ENCODE measurements at regions not wholly inside any gene's neighbourhood (a gene's known extent, or its start where the extent isn't known, plus 50 kb on each side); places are given as distances from the start of the nearest gene placed in this dataset.

GRCh38 chr18:51397347-51397962, 200.0 kb upstream of the MEX3C start:
- DNase-seq (ENCODE audit: low read depth in 1 of 2, low spot score in 1 of 2): no peak
- Histone ChIP-seq H3K4me3 (replicated peaks; ENCODE audit: insufficient read depth, low read length) (no peak overlapping the region), H3K27ac (replicated peaks) (no peak overlapping the region), H3K27me3 (ENCODE audit: insufficient read depth, poor library complexity, severe bottlenecking) (no peaks in the 10 kb centered on the region)
- no peak for TF ChIP-seq REST (IDR thresholded peaks at IDR 0.05; ENCODE audit: insufficient replicate concordance, low read depth)
- TF ChIP-seq POLR2AphosphoS5 (IDR thresholded peaks at IDR 0.05; ENCODE audit: low read depth): no peak
- TF ChIP-seq GABPA (IDR thresholded peaks at IDR 0.05; ENCODE audit: low read depth): no peak
- TF ChIP-seq CTCF (IDR thresholded peaks at IDR 0.05; ENCODE audit: insufficient read depth, low read length): no peak
- TF ChIP-seq SPI1 (IDR thresholded peaks at IDR 0.05; ENCODE audit: borderline replicate concordance, low read depth): no peak

- Histone ChIP-seq H3K27me3 (ENCODE audit: insufficient read depth, poor library complexity, severe bottlenecking) (no peaks in the 10 kb centered on the region), H3K4me3 (replicated peaks; ENCODE audit: insufficient read depth, low read length) (no peak overlapping the region), H3K27ac (replicated peaks) (no peak overlapping the region)
- DNase-seq (ENCODE audit: low read depth in 1 of 2, low spot score in 1 of 2): peak in 1 of 2 experiments; percentile 10
- TF ChIP-seq POLR2AphosphoS5 (IDR thresholded peaks at IDR 0.05; ENCODE audit: low read depth) (no peak), SPI1 (IDR thresholded peaks at IDR 0.05; ENCODE audit: borderline replicate concordance, low read depth) (no peak), GABPA (IDR thresholded peaks at IDR 0.05; ENCODE audit: low read depth) (no peak), REST (IDR thresholded peaks at IDR 0.05; ENCODE audit: insufficient replicate concordance, low read depth) (no peak), CTCF (IDR thresholded peaks at IDR 0.05; ENCODE audit: insufficient read depth, low read length) (no peak)
Observed at GRCh38 chr18:51398104-51398503, 200.6 kb upstream of the MEX3C start.

DNA sequence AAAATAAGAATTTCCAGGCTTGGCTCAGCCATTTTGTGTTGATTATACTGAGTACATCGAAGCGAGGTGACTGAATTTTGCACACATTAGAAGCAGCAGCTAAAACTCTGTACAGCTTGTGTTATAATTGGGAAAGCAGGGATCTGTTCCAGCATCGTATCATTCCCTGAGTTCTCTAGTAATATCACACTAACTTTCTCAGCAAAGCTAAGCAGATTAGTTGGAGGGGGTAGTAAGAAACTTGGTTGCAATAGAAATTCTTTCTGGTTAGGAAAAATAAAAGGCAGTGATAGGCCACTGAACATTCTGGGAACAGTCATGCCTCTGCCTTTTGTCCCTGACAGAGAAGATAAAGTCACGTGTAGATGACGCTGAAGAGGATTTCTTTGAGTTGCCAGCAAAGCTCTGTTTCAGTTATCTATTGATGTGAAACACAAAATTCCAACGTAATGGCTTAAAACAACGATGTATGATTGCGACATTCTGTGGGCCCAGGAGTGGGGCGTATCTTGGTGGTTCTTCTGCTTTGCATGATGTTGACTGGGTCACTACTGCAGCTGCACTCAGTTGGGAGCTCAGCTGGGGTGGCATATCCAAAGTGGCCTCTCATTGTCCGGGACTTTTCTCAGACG, 202.1 kb upstream of the MEX3C start:
- TF ChIP-seq GABPA (IDR thresholded peaks at IDR 0.05; ENCODE audit: low read depth) (no peak), POLR2AphosphoS5 (IDR thresholded peaks at IDR 0.05; ENCODE audit: low read depth) (no peak), CTCF (IDR thresholded peaks at IDR 0.05; ENCODE audit: insufficient read depth, low read length) (no peak), REST (IDR thresholded peaks at IDR 0.05; ENCODE audit: insufficient replicate concordance, low read depth) (no peak), SPI1 (IDR thresholded peaks at IDR 0.05; ENCODE audit: borderline replicate concordance, low read depth) (no peak)
- DNase-seq (ENCODE audit: low read depth in 1 of 2, low spot score in 1 of 2): no peak
- Histone ChIP-seq H3K27me3 (ENCODE audit: insufficient read depth, poor library complexity, severe bottlenecking) (no peaks in the 10 kb centered on the region), H3K27ac (replicated peaks) (no peak overlapping the region), H3K4me3 (replicated peaks; ENCODE audit: insufficient read depth, low read length) (no peak overlapping the region)

Measured in HL-60 (cell line).